HL-60 (cell line): ENCODE measurements at regions not wholly inside any gene's neighbourhood (a gene's known extent, or its start where the extent isn't known, plus 50 kb on each side); places are given as distances from the start of the nearest gene placed in this dataset.

ENCODE experiments used
- CTCF ChIP-seq: IDR thresholded peaks from one replicate; pipeline ENCODE4 v1.5.1; 2011; ENCODE audit warnings: low read length, control low read depth, inconsistent platforms; ENCODE audit not compliant: insufficient read depth
- GABPA ChIP-seq: IDR thresholded peaks from 2 replicates; pipeline ENCODE4 v1.6.1; 2012; ENCODE audit warnings: low read depth
- TF ChIP-seq, protein P1 (sequence below): IDR thresholded peaks from 2 replicates; pipeline ENCODE4 v1.6.1; 2012; ENCODE audit warnings: low read depth; ENCODE audit not compliant: insufficient replicate concordance

DNA sequence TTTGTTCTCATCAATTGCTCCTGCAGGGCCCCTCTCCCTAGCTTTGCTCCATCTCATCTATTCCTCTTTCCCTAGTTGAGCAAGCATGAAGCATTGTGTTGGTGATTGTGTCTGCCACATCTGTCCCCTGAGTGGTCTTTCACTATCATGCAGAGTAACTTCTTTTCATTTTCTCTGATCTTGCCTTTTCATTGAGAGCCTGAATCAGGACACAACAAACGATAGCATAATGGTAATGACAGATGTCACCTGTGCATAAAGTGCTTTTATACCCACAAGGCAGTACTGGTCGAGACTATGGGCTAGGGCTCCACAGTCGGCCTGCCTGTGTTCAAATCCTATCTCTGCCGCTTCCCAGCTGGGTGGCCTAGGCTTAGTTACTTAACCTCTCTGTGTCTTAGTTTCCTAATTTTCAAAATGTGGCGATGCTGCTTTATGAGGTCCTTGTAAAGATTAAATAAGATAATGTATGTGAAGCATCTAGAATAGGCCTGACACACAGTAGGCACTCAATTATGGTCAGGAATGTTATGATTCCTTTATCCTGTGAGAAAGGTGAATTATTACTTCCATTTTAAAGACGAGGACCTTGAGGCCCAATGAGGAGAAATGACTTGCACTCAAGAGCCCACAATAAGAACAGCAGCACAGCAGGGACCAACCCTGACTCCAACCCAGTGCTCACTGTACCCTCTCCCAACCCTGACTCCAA lies 137.1 kb upstream of the ZNF618 start:
- no peak for TF ChIP-seq CTCF
- TF ChIP-seq GABPA = no peak
- TF ChIP-seq, protein P1, sequence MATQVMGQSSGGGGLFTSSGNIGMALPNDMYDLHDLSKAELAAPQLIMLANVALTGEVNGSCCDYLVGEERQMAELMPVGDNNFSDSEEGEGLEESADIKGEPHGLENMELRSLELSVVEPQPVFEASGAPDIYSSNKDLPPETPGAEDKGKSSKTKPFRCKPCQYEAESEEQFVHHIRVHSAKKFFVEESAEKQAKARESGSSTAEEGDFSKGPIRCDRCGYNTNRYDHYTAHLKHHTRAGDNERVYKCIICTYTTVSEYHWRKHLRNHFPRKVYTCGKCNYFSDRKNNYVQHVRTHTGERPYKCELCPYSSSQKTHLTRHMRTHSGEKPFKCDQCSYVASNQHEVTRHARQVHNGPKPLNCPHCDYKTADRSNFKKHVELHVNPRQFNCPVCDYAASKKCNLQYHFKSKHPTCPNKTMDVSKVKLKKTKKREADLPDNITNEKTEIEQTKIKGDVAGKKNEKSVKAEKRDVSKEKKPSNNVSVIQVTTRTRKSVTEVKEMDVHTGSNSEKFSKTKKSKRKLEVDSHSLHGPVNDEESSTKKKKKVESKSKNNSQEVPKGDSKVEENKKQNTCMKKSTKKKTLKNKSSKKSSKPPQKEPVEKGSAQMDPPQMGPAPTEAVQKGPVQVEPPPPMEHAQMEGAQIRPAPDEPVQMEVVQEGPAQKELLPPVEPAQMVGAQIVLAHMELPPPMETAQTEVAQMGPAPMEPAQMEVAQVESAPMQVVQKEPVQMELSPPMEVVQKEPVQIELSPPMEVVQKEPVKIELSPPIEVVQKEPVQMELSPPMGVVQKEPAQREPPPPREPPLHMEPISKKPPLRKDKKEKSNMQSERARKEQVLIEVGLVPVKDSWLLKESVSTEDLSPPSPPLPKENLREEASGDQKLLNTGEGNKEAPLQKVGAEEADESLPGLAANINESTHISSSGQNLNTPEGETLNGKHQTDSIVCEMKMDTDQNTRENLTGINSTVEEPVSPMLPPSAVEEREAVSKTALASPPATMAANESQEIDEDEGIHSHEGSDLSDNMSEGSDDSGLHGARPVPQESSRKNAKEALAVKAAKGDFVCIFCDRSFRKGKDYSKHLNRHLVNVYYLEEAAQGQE = no peak
